ENCODE measurements at regions not wholly inside any gene's neighbourhood (a gene's known extent, or its start where the extent isn't known, plus 50 kb on each side); places are given as distances from the start of the nearest gene placed in this dataset.

DNA sequence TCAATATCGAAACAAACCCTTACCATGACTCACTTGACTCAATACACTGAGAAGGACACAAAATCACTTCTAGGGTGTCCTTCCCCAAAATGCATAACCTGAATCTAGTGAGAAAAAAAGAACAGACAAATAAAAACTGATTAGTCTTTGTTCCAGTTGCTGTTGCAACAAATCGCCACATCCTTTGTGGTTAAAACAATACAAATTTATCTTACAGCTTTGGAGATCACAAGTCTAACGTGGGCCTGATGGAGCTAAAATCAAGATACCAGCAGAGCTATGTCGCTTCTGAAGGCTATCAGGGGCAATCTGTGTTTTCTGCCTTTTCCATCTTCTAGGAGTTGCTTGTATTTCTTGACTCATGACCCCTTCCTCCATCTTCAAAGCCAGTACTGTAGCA is 541.7 kb downstream of the KCNJ3 start:
- Histone ChIP-seq H3K4me1 (ENCODE audit: control insufficient read depth in 1 of 2, insufficient read depth in 2 of 2, low read depth in 1 of 2, low read length in 1 of 2) (no peaks in the 10 kb centered on the region), H3K36me3 (replicated peaks in 1 of 2; ENCODE audit: control insufficient read depth in 1 of 2, insufficient read depth in 2 of 2, low read length in 1 of 2) (no peaks in the 10 kb centered on the region), H3F3A (replicated peaks; ENCODE audit: insufficient read depth) (no peaks in the 10 kb centered on the region), H3K4me3 (ENCODE audit: low read depth in 2 of 2, low read length in 1 of 2) (no peak overlapping the region), H3K4me2 (no peak overlapping the region), H3K9me3 (no peaks in the 10 kb centered on the region), H3K27ac (ENCODE audit: low read depth in 2 of 2, low read length in 1 of 2) (no peak overlapping the region), H4K20me1 (ENCODE audit: insufficient read depth) (no peaks in the 10 kb centered on the region), H2AFZ (ENCODE audit: low read depth) (no peak overlapping the region), H3K9ac (no peak overlapping the region), H3K79me2 (ENCODE audit: insufficient read depth) (no peaks in the 10 kb centered on the region), H3K9me2 (no peaks in the 10 kb centered on the region), H3K27me3 (ENCODE audit: insufficient read depth) (no peaks in the 10 kb centered on the region)
- POLR2A ChIA-PET, result no interaction called here
- DNase-seq, result no peak
- TF ChIP-seq TAF1 (IDR thresholded peaks at IDR 0.05; ENCODE audit: borderline replicate concordance, low read depth, low read length), result no peak
- no peak for TF ChIP-seq RXRA (IDR thresholded peaks at IDR 0.05; ENCODE audit: borderline replicate concordance, low read depth)
- no peak for TF ChIP-seq USF2 (IDR thresholded peaks at IDR 0.05; ENCODE audit: borderline replicate concordance, low read depth, low read length)
- no peak for TF ChIP-seq EP300 (IDR thresholded peaks at IDR 0.05; ENCODE audit: borderline replicate concordance in 1 of 2, low read depth in 1 of 2, low read length in 1 of 2)
- TF ChIP-seq SIN3A (IDR thresholded peaks at IDR 0.05; ENCODE audit: borderline replicate concordance, low read depth, low read length), result no peak
- TF ChIP-seq CHD2 (IDR thresholded peaks at IDR 0.05; ENCODE audit: low read length, partially characterized antibody), result no peak
- no peak for TF ChIP-seq FOSL2 (IDR thresholded peaks at IDR 0.05; ENCODE audit: borderline replicate concordance, low read depth)
- TF ChIP-seq, protein P1, sequence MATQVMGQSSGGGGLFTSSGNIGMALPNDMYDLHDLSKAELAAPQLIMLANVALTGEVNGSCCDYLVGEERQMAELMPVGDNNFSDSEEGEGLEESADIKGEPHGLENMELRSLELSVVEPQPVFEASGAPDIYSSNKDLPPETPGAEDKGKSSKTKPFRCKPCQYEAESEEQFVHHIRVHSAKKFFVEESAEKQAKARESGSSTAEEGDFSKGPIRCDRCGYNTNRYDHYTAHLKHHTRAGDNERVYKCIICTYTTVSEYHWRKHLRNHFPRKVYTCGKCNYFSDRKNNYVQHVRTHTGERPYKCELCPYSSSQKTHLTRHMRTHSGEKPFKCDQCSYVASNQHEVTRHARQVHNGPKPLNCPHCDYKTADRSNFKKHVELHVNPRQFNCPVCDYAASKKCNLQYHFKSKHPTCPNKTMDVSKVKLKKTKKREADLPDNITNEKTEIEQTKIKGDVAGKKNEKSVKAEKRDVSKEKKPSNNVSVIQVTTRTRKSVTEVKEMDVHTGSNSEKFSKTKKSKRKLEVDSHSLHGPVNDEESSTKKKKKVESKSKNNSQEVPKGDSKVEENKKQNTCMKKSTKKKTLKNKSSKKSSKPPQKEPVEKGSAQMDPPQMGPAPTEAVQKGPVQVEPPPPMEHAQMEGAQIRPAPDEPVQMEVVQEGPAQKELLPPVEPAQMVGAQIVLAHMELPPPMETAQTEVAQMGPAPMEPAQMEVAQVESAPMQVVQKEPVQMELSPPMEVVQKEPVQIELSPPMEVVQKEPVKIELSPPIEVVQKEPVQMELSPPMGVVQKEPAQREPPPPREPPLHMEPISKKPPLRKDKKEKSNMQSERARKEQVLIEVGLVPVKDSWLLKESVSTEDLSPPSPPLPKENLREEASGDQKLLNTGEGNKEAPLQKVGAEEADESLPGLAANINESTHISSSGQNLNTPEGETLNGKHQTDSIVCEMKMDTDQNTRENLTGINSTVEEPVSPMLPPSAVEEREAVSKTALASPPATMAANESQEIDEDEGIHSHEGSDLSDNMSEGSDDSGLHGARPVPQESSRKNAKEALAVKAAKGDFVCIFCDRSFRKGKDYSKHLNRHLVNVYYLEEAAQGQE (IDR thresholded peaks at IDR 0.05; ENCODE audit: low read depth, low read length), result no peak
- TF ChIP-seq SMC3 (IDR thresholded peaks at IDR 0.05; ENCODE audit: low read depth, low read length), result no peak
- TF ChIP-seq FOXJ3 (CRISPR knock-in tag; IDR thresholded peaks at IDR 0.05), result no peak
- TF ChIP-seq PBX3 (IDR thresholded peaks at IDR 0.05), result no peak
- TF ChIP-seq POLR2AphosphoS5 (IDR thresholded peaks at IDR 0.05; ENCODE audit: low read depth, low read length), result no peak
- TF ChIP-seq RFX5 (IDR thresholded peaks at IDR 0.05; ENCODE audit: low read length), result no peak
- no peak for TF ChIP-seq RAD21 (IDR thresholded peaks at IDR 0.05; ENCODE audit: low read length)
- CTCF ChIA-PET, result interaction anchor here (0.5 kb wide), 1 partner anchor 616 kb away, joined by 3 read pairs; no protein-coding TSS in a partner anchor
- WGBS (ENCODE audit: low lambda C conversion rate), result 21% methylated on average over 4 of the region's 4 CpGs
